Sigmoid colon (tissue), 6 donors: ENCODE measurements at regions not wholly inside any gene's neighbourhood (a gene's known extent, or its start where the extent isn't known, plus 50 kb on each side); places are given as distances from the start of the nearest gene placed in this dataset.

Experiments used
- DNase-seq: peaks from one replicate; pipeline ENCODE4 v3.0.0-alpha.2; 2019
- H3K27ac ChIP-seq, 4 donors: fragments of 200-600 bp; sonication (generic); one replicate each; pipeline ENCODE4 v1.5.1; 2016 to 2019; ENCODE audit warnings: mild to moderate bottlenecking in 1 of 4
- H3K27me3 ChIP-seq, 3 donors: fragments of 200-600 bp; sonication (generic); one replicate each; pipeline ENCODE4 v1.5.1; 2019; ENCODE audit warnings: mild to moderate bottlenecking in 1 of 3
- H3K36me3 ChIP-seq, 4 donors: fragments of 200-600 bp; sonication (generic); one replicate each; pipeline ENCODE4 v1.5.1; 2016 to 2019
- H3K4me1 ChIP-seq, 4 donors: fragments of 200-600 bp; sonication (generic); one replicate each; pipeline ENCODE4 v1.5.1; 2017 to 2019
- H3K4me3 ChIP-seq, 4 donors: fragments of 200-600 bp; sonication (generic); one replicate each; pipeline ENCODE4 v1.5.1; 2017 to 2019; ENCODE audit warnings: mild to moderate bottlenecking in 2 of 4, moderate library complexity in 1 of 4
- H3K9me3 ChIP-seq, 4 donors: fragments of 200-600 bp in 3 of 4; sonication (generic) in 3 of 4; one replicate each; pipeline versions ENCODE4 v1.5.1 to v1.6.1; 2013 to 2019
- EP300 ChIP-seq, 4 donors: sonication (generic); formaldehyde crosslinking; IDR thresholded peaks; one replicate each; pipeline ENCODE4 v1.6.1; 2017; ENCODE audit warnings: antibody characterized with exemption in 4 of 4
- POLR2A ChIP-seq, 2 donors: fragments of 450-650 bp; IDR thresholded peaks; one replicate each; pipeline ENCODE4 v1.6.1; 2016; ENCODE audit warnings: antibody characterized with exemption in 2 of 2, mild to moderate bottlenecking in 2 of 2, moderate library complexity in 2 of 2
- POLR2AphosphoS5 ChIP-seq, 4 donors: sonication (generic); formaldehyde crosslinking; IDR thresholded peaks; one replicate each; pipeline ENCODE4 v1.6.1; 2017; ENCODE audit warnings: antibody characterized with exemption in 4 of 4
- WGBS, 2 donors: extraction: QIAGEN DNeasy Blood & Tissue Kit; methylation state at CpG; one replicate each; pipeline ENCODE4 v1.1.7; 2013; 5-methylcytosine and 5-hydroxymethylcytosine counted together
- intact Hi-C: fragments of 100-400 bp; cut with DNase I; formaldehyde crosslinking; loops from one replicate; pipeline ENCODE4 v1.15.1; 2023
- TF ChIP-seq, protein P1 (sequence below), 4 experiments: fragments of 450-650 bp in 3 of 4; fragments of 200-600 bp in 1 of 4; IDR thresholded peaks; one replicate each; pipeline ENCODE4 v1.5.1; 2016 to 2019; ENCODE audit warnings: antibody characterized with exemption in 4 of 4, mild to moderate bottlenecking in 3 of 4, moderate library complexity in 2 of 4
- donor health status: healthy with polysubstance abuse.
- donor health status: healthy.

DNA sequence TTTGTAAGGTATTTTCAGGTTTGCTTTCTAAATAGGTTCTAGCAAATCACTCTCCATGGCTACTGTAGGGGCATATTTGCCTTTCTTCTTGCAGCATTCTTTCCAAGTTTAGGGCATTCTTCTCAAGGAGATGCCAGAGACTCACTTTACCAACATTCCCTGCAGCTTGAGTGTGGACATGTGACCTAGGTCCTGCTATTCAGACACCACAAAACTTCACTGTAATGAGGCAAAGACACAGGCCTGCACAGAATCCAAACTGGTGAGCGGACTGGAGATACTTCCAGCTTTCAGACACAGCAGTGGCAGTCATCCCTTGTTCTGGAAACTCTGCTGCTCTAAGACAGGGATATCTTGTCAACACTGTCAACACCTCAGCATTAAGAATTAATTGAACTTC is 146.4 kb upstream of the PFN2 start:
- 98 to 99% methylated on average over 1 of the region's 1 CpG for WGBS, 2 donors
- H3K27ac ChIP-seq = no peak overlapping the region
- intact Hi-C loops = no loop called here
- no peaks in the 10 kb centered on the region for H3K4me1 ChIP-seq
- H3K4me3 ChIP-seq = no peak overlapping the region
- no peaks in the 10 kb centered on the region for H3K36me3 ChIP-seq
- H3K27me3 ChIP-seq = no peaks in the 10 kb centered on the region
- TF ChIP-seq EP300 (IDR thresholded peaks at IDR 0.05) (no peak), POLR2A (IDR thresholded peaks at IDR 0.05) (no peak), POLR2AphosphoS5 (IDR thresholded peaks at IDR 0.05) (no peak)
- TF ChIP-seq, protein P1, sequence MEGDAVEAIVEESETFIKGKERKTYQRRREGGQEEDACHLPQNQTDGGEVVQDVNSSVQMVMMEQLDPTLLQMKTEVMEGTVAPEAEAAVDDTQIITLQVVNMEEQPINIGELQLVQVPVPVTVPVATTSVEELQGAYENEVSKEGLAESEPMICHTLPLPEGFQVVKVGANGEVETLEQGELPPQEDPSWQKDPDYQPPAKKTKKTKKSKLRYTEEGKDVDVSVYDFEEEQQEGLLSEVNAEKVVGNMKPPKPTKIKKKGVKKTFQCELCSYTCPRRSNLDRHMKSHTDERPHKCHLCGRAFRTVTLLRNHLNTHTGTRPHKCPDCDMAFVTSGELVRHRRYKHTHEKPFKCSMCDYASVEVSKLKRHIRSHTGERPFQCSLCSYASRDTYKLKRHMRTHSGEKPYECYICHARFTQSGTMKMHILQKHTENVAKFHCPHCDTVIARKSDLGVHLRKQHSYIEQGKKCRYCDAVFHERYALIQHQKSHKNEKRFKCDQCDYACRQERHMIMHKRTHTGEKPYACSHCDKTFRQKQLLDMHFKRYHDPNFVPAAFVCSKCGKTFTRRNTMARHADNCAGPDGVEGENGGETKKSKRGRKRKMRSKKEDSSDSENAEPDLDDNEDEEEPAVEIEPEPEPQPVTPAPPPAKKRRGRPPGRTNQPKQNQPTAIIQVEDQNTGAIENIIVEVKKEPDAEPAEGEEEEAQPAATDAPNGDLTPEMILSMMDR (IDR thresholded peaks at IDR 0.05) = no peak
- H3K9me3 ChIP-seq = no peaks in the 10 kb centered on the region
- no peak for DNase-seq

DNA sequence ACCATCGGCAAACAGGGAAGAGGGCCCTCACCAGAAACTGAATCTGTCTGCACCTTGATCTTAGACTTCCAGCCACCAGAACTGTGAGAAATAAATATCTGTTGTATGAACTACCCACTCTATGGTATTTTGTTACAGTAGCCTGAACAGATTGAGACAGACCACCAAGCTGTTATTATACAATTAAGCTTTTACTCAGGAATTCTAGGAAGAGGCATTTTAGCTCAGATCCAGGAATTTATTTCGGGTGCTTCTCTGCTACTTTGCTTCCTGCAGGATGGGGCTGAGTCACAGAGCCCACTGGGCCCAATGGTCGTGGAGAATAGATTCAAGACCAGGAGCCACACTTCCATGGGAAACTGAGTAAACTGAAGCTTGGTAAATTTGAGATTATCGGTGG is 145.5 kb upstream of the PFN2 start:
- Histone ChIP-seq H3K9me3 (no peaks in the 10 kb centered on the region), H3K27ac (no peak overlapping the region), H3K36me3 (no peaks in the 10 kb centered on the region), H3K4me3 (no peak overlapping the region), H3K4me1 (no peaks in the 10 kb centered on the region), H3K27me3 (no peaks in the 10 kb centered on the region)
- intact Hi-C loops = no loop called here
- DNase-seq = no peak
- 63 to 64% methylated on average over 4 of the region's 4 CpGs for WGBS, 2 donors
- TF ChIP-seq POLR2A (IDR thresholded peaks at IDR 0.05) = no peak
- no peak for TF ChIP-seq POLR2AphosphoS5 (IDR thresholded peaks at IDR 0.05)
- TF ChIP-seq EP300 (IDR thresholded peaks at IDR 0.05) = no peak
- TF ChIP-seq, protein P1 (IDR thresholded peaks at IDR 0.05) = no peak

DNA sequence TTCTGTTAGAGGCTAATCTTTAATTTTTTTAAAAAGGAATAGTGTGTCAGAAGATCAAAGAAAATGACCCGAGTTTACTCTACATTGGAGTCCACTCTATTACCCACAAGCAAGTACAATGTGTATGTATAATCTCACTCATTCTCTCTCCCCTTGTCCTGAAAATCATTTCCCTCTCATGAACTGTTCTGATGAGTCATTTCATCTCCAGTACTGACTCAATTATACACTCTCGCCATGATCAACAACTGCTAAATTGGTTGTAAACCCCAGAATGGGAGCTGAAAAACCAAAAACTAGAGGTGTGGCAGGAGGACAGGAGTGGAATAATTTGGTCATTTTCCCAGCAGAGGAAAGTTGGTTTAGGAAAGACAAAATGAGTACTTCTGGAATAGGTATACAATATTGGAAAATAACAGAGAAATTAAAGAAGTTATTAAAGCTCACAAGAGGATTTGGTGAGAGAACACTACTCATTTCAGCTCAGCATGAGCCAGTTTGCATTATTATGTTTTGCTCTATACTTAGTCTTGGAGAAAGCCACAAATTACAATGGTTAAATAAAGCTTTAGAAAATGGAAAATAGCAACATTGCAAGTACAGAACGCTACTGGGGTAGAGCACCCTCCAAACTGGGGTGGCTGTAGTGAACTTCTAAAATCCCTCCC is 144.3 kb upstream of the PFN2 start:
- no peak overlapping the region for H3K27ac ChIP-seq
- H3K9me3 ChIP-seq = no peaks in the 10 kb centered on the region
- DNase-seq = no peak
- no peaks in the 10 kb centered on the region for H3K4me1 ChIP-seq
- H3K36me3 ChIP-seq = no peaks in the 10 kb centered on the region
- TF ChIP-seq, protein P1 (IDR thresholded peaks at IDR 0.05) = no peak
- TF ChIP-seq POLR2A (IDR thresholded peaks at IDR 0.05) (no peak), POLR2AphosphoS5 (IDR thresholded peaks at IDR 0.05) (no peak), EP300 (IDR thresholded peaks at IDR 0.05) (no peak)
- 50 to 64% methylated on average over 3 of the region's 3 CpGs for WGBS, 2 donors
- H3K27me3 ChIP-seq = no peaks in the 10 kb centered on the region
- no peak overlapping the region for H3K4me3 ChIP-seq
- intact Hi-C loops = no loop called here

DNA sequence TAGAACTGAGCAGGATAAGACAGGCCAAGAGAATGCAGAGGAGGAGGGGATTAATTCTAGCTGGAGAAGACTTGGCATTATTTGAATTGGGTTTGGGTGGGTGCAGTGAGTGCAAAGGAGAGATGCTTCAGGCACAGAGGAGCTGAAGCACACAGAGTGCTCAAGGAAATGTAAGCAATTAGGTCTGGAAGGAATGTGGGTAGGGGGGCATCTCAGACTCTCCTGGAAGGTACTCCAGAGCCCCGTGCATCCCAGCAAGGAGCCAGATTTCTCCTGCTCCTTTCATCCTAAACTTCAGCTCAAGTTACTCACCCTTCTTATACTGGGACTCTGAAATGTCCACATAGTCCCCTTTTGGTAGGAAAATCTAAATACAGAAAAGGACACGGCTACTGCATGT is 143.6 kb upstream of the PFN2 start:
- Histone ChIP-seq H3K36me3 (no peaks in the 10 kb centered on the region), H3K27me3 (no peaks in the 10 kb centered on the region), H3K4me3 (no peak overlapping the region), H3K4me1 (no peaks in the 10 kb centered on the region), H3K27ac (no peak overlapping the region), H3K9me3 (no peaks in the 10 kb centered on the region)
- intact Hi-C loops = no loop called here
- TF ChIP-seq POLR2AphosphoS5 (IDR thresholded peaks at IDR 0.05) = no peak
- TF ChIP-seq, protein P1 (IDR thresholded peaks at IDR 0.05) = no peak
- TF ChIP-seq POLR2A (IDR thresholded peaks at IDR 0.05) = no peak
- TF ChIP-seq EP300 (IDR thresholded peaks at IDR 0.05) = no peak
- 69 to 80% methylated on average over 2 of the region's 2 CpGs for WGBS, 2 donors
- no peak for DNase-seq

DNA sequence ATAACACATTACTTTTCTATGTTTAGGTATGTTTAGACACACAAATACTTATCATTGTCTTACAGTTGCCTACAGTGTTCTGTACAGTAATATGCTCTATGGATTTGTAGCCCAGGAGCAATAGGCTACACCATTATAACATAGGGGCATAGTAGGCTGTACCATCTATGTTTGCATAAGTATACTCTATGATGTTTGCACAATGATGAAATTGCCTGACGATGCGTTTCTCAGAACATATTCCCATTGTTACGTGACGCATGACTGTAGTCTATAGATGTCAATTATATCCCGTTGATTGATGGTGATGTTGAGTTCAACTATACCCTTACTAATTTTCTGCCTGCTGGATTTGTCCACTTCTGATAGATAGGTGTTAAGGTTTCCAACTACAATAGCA is 139.4 kb upstream of the PFN2 start:
- 27 to 70% methylated on average over 5 of the region's 5 CpGs for WGBS, 2 donors
- intact Hi-C loops = no loop called here

More for the DNA sequence above, 139.4 kb upstream of the PFN2 start:
- Histone ChIP-seq H3K9me3 (no peaks in the 10 kb centered on the region), H3K4me1 (peaks cover 0 to 5% (median 0%) of the 10 kb centered on the region in 4 donors), H3K27ac (no peak overlapping the region), H3K36me3 (no peaks in the 10 kb centered on the region), H3K4me3 (no peak overlapping the region), H3K27me3 (no peaks in the 10 kb centered on the region)
- TF ChIP-seq EP300 (IDR thresholded peaks at IDR 0.05) (no peak), POLR2AphosphoS5 (IDR thresholded peaks at IDR 0.05) (no peak), POLR2A (IDR thresholded peaks at IDR 0.05) (no peak)
- TF ChIP-seq, protein P1 (IDR thresholded peaks at IDR 0.05) = no peak
- DNase-seq = no peak
